Neuronal stem cell (in vitro differentiated cells): ENCODE measurements at regions not wholly inside any gene's neighbourhood (a gene's known extent, or its start where the extent isn't known, plus 50 kb on each side); places are given as distances from the start of the nearest gene placed in this dataset.
A peak's percentile ranks its signal among the peaks of the same experiment; 100 is the strongest.

Source experiments
- DNase-seq: peaks from one replicate; pipeline ENCODE4 v3.0.0-alpha.2; 2013; ENCODE audit warnings: low spot score
- H2AFZ ChIP-seq: one replicate; pipeline ENCODE4 v1.6.1; 2013; ENCODE audit warnings: mild to moderate bottlenecking, low read length, inconsistent platforms
- H2AK5ac ChIP-seq: 2 replicates; pipeline ENCODE4 v1.6.1; 2013; ENCODE audit warnings: low read depth, mild to moderate bottlenecking, inconsistent platforms, low read length, moderate library complexity, mixed read lengths
- H2BK120ac ChIP-seq: 2 replicates; pipeline ENCODE4 v1.6.1; 2013; ENCODE audit warnings: low read depth, mild to moderate bottlenecking, inconsistent platforms, low read length, moderate library complexity, mixed read lengths
- H2BK12ac ChIP-seq: one replicate; pipeline ENCODE4 v1.6.1; 2013; ENCODE audit warnings: low read length, inconsistent platforms
- H2BK15ac ChIP-seq: 2 replicates; pipeline ENCODE4 v1.6.1; 2013; ENCODE audit warnings: mild to moderate bottlenecking, low read length, inconsistent platforms, mixed read lengths
- H2BK5ac ChIP-seq: one replicate; pipeline ENCODE4 v1.6.1; 2013; ENCODE audit warnings: inconsistent platforms, mild to moderate bottlenecking, low read length, moderate library complexity
- H3K14ac ChIP-seq: one replicate; pipeline ENCODE4 v1.6.1; 2013; ENCODE audit warnings: low read length, inconsistent platforms
- H3K18ac ChIP-seq: 2 replicates; pipeline ENCODE4 v1.6.1; 2013; ENCODE audit warnings: low read length, inconsistent platforms
- H3K23ac ChIP-seq: 2 replicates; pipeline ENCODE4 v1.6.1; 2013; ENCODE audit warnings: low read depth, mild to moderate bottlenecking, mixed read lengths, low read length, inconsistent platforms; ENCODE audit not compliant: poor library complexity
- H3K27ac ChIP-seq: replicated peaks from 3 replicates; pipeline ENCODE4 v1.5.1; 2013; ENCODE audit warnings: low read length, inconsistent platforms
- H3K27me3 ChIP-seq, 3 experiments: 2 replicates each; pipeline ENCODE4 v1.6.1; 2013; ENCODE audit warnings: low read length in 3 of 3, mild to moderate bottlenecking in 2 of 3, inconsistent platforms in 1 of 3, low read depth in 1 of 3, mixed read lengths in 1 of 3, moderate library complexity in 1 of 3; ENCODE audit not compliant: control insufficient read depth in 3 of 3, insufficient read depth in 3 of 3
- H3K36me3 ChIP-seq, 2 donors: replicated peaks in 1 of 2; 2 replicates each; pipeline ENCODE4 v1.6.1; 2013; ENCODE audit warnings: low read length in 2 of 2; ENCODE audit not compliant: control insufficient read depth in 2 of 2, insufficient read depth in 2 of 2
- H3K4ac ChIP-seq: 2 replicates; pipeline ENCODE4 v1.6.1; 2013; ENCODE audit warnings: inconsistent platforms, mild to moderate bottlenecking, low read length, moderate library complexity
- H3K4me1 ChIP-seq, 2 donors: 1 replicate in 1 of 2; 2 replicates in 1 of 2; pipeline ENCODE4 v1.6.1; 2013; ENCODE audit warnings: low read length in 2 of 2, low read depth in 1 of 2; ENCODE audit not compliant: control insufficient read depth in 2 of 2, insufficient read depth in 1 of 2
- H3K4me2 ChIP-seq: one replicate; pipeline ENCODE4 v1.6.1; 2013; ENCODE audit warnings: mild to moderate bottlenecking, low read length, inconsistent platforms; ENCODE audit not compliant: insufficient read depth, poor library complexity, severe bottlenecking
- H3K4me3 ChIP-seq, 2 donors: 2 replicates each; pipeline ENCODE4 v1.5.1; 2013; ENCODE audit warnings: low read length in 2 of 2, mild to moderate bottlenecking in 2 of 2, inconsistent platforms in 1 of 2, moderate library complexity in 1 of 2
- H3K79me1 ChIP-seq: one replicate; pipeline ENCODE4 v1.6.1; 2013; ENCODE audit warnings: low read depth, mild to moderate bottlenecking, inconsistent platforms, low read length, moderate library complexity
- H3K9ac ChIP-seq: one replicate; pipeline ENCODE4 v1.6.1; 2013; ENCODE audit warnings: mild to moderate bottlenecking, low read depth, low read length, inconsistent platforms; ENCODE audit not compliant: poor library complexity
- H3K9me3 ChIP-seq, 2 donors: replicated peaks in 1 of 2; 2 replicates each; pipeline versions ENCODE3 to v1.6.1; 2013; ENCODE audit warnings: low read length in 2 of 2, mild to moderate bottlenecking in 2 of 2, inconsistent platforms in 1 of 2, low read depth in 1 of 2, mixed read lengths in 1 of 2, moderate library complexity in 1 of 2; ENCODE audit not compliant: control insufficient read depth in 2 of 2, insufficient read depth in 1 of 2
- H4K8ac ChIP-seq: one replicate; pipeline ENCODE4 v1.6.1; 2013; ENCODE audit warnings: low read depth, mild to moderate bottlenecking, inconsistent platforms, low read length, moderate library complexity
- H4K91ac ChIP-seq: one replicate; pipeline ENCODE4 v1.6.1; 2013; ENCODE audit warnings: low read length, low read depth, mild to moderate bottlenecking, inconsistent platforms; ENCODE audit not compliant: poor library complexity
- WGBS, 2 donors: extraction: QIAGEN DNeasy Blood & Tissue Kit; methylation state at CpG; one replicate each; pipeline ENCODE4 v1.1.7; 2013; ENCODE audit warnings: missing lambda C conversion rate in 2 of 2, mixed read lengths in 1 of 2; ENCODE audit not compliant: insufficient read length in 2 of 2, insufficient replicate concordance in 1 of 2; ENCODE audit errors: extremely low coverage in 2 of 2; 5-methylcytosine and 5-hydroxymethylcytosine counted together

DNA sequence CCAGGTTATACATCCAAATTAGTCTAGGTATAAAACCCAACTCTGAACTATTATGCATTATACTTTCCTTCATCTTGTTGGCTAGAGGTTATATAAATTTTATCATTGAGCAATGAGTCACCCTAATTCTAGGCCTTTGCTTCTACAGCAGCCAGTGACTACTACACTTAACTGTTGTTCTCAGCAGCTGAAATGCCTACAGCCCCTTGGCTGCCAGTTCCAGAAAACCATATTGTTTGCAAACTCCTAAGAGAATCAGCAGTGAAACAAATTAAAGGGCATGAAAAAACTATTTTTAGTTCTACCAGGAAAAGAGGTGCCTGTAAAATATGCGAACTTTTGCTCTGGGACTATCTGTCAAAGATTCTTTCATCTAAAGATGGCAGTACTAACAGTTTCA is 292.8 kb downstream of the FRK start:
- Histone ChIP-seq H3K4me3 (no peak overlapping the region), H3K9me3 (no peaks in the 10 kb centered on the region), H3K79me1 (no peaks in the 10 kb centered on the region), H3K36me3 (no peaks in the 10 kb centered on the region), H3K14ac (no peak overlapping the region), H3K23ac (no peak overlapping the region), H3K4me1 (peaks cover 0 to 5% of the 10 kb centered on the region in 2 donors), H3K27me3 (no peaks in the 10 kb centered on the region), H4K91ac (no peak overlapping the region), H4K8ac (no peak overlapping the region), H2AFZ (no peak overlapping the region), H2BK12ac (no peak overlapping the region), H2BK120ac (no peak overlapping the region), H2BK15ac (no peak overlapping the region), H2BK5ac (no peak overlapping the region), H3K4me2 (no peak overlapping the region), H3K27ac (no peak overlapping the region), H3K18ac (no peak overlapping the region), H2AK5ac (no peak overlapping the region), H3K4ac (no peak overlapping the region), H3K9ac (no peak overlapping the region)
- no CpG with 5 or more reads among the region's 1 CpG for WGBS, 2 donors
- DNase-seq = no peak

DNA sequence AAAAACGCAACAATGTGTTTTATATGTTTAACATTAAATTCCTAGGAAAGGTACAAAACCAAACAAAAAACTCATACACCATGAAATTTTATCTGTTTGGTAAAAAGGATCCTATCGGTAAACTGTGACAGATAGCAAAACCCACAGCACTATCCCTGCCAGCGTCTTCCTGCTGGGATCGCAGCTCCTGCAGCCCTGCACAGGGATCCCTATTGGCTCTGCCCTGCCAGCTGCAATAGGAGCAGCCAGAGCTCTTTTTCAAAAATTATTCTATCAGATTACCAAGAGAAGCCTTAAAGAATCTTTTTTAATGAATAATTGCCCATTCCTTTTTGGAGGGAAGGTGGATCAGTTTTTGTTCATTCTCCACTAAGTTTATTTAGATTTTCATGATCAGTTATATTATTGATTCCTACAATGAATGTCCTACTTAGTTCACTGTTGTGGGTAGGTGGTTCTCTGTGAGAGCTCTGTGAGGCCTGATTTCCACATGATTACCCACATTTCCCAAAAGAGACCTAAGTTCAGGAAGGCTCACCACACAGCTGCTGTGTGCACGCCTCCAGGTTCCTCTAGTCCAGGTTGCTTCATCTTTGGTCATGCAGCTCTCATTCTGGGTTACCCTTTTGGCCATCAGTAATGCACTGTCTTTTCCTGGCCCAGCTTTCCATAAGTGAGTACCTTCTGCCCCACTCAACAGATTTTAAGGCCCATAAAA is 293.8 kb downstream of the FRK start:
- no peak overlapping the region for H2BK12ac ChIP-seq
- no peak overlapping the region for H2BK15ac ChIP-seq
- H3K36me3 ChIP-seq = no peaks in the 10 kb centered on the region
- H3K9ac ChIP-seq = no peak overlapping the region
- no peak overlapping the region for H3K27ac ChIP-seq
- H2BK5ac ChIP-seq = no peak overlapping the region
- no peak overlapping the region for H3K4ac ChIP-seq
- H3K14ac ChIP-seq = no peak overlapping the region
- no peaks in the 10 kb centered on the region for H3K27me3 ChIP-seq
- no peaks in the 10 kb centered on the region for H3K9me3 ChIP-seq
- H4K91ac ChIP-seq = no peak overlapping the region
- H4K8ac ChIP-seq = no peak overlapping the region
- H3K79me1 ChIP-seq = no peaks in the 10 kb centered on the region
- H2AFZ ChIP-seq = peak overlapping the region; percentile 26
- no CpG with 5 or more reads among the region's 5 CpGs for WGBS, 2 donors
- H2BK120ac ChIP-seq = no peak overlapping the region
- H3K4me2 ChIP-seq = no peak overlapping the region
- peaks cover 0 to 5% of the 10 kb centered on the region in 2 donors for H3K4me1 ChIP-seq
- peak; percentile 32 for DNase-seq
- no peak overlapping the region for H2AK5ac ChIP-seq
- no peak overlapping the region for H3K23ac ChIP-seq
- H3K18ac ChIP-seq = no peak overlapping the region
- H3K4me3 ChIP-seq = no peak overlapping the region

- Histone ChIP-seq H3K4me3 (no peak overlapping the region), H4K8ac (no peak overlapping the region), H3K27me3 (no peaks in the 10 kb centered on the region), H3K4me2 (no peak overlapping the region), H2BK120ac (no peak overlapping the region), H3K4me1 (peaks cover 0 to 4% of the 10 kb centered on the region in 2 donors), H2AFZ (no peak overlapping the region), H3K23ac (no peak overlapping the region), H3K18ac (no peak overlapping the region), H3K27ac (no peak overlapping the region), H3K14ac (no peak overlapping the region), H2BK12ac (no peak overlapping the region), H2BK15ac (no peak overlapping the region), H3K4ac (no peak overlapping the region), H3K9ac (no peak overlapping the region), H2BK5ac (no peak overlapping the region), H3K36me3 (no peaks in the 10 kb centered on the region), H2AK5ac (no peak overlapping the region), H4K91ac (no peak overlapping the region), H3K79me1 (no peaks in the 10 kb centered on the region), H3K9me3 (no peaks in the 10 kb centered on the region)
- no CpG with 5 or more reads among the region's 4 CpGs for WGBS, 2 donors
- no peak for DNase-seq
These were observed 294.7 kb downstream of the FRK start for GRCh38 chr6:115765966-115766365.

DNA sequence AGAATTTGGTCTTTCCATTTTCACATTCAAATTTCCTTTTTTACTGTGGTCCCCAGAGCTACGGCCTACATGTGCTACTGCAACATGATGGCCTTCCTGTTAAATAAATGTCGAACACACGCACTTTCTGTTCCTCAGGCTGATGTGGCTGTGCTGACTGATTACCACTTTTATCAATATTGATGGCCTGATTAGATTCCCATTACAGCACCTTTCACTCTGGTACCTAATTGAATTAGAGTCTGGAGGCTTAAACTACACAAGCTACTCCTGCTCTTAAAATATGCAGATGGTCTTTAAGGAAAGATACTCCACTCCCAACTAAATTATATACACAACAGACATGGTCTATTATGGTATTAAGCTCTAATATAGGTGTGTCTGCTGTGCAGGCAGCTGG is 301.6 kb downstream of the FRK start:
- Histone ChIP-seq H3K79me1 (no peaks in the 10 kb centered on the region), H3K27me3 (no peaks in the 10 kb centered on the region), H4K8ac (no peak overlapping the region), H2BK12ac (no peak overlapping the region), H3K27ac (no peak overlapping the region), H2BK15ac (no peak overlapping the region), H3K14ac (no peak overlapping the region), H2AK5ac (no peak overlapping the region), H3K36me3 (no peaks in the 10 kb centered on the region), H2BK120ac (no peak overlapping the region), H3K9me3 (no peaks in the 10 kb centered on the region), H2BK5ac (no peak overlapping the region), H3K4ac (no peak overlapping the region), H3K9ac (no peak overlapping the region), H3K4me3 (no peak overlapping the region), H4K91ac (no peak overlapping the region), H3K4me1 (no peaks in the 10 kb centered on the region), H3K23ac (no peak overlapping the region), H3K18ac (no peak overlapping the region), H3K4me2 (no peak overlapping the region), H2AFZ (no peak overlapping the region)
- no peak for DNase-seq
- no CpG with 5 or more reads among the region's 3 CpGs for WGBS, 2 donors
